NB4 (cell line): ENCODE measurements at regions not wholly inside any gene's neighbourhood (a gene's known extent, or its start where the extent isn't known, plus 50 kb on each side); places are given as distances from the start of the nearest gene placed in this dataset.
A peak's percentile ranks its signal among the peaks of the same experiment; 100 is the strongest.

Source experiments
- DNase-seq: peaks from one replicate; pipeline ENCODE4 v3.0.0; 2010; ENCODE audit warnings: low read depth
- H3K4me3 ChIP-seq: one replicate; pipeline ENCODE4 v1.5.1; 2011; ENCODE audit warnings: mild to moderate bottlenecking, low read depth, low read length, moderate library complexity
- MYC ChIP-seq: IDR thresholded peaks from 2 replicates; pipeline ENCODE4 v1.6.1; 2011; ENCODE audit warnings: low read depth, low read length
- POLR2A ChIP-seq: IDR thresholded peaks from 2 replicates; pipeline ENCODE4 v1.6.1; 2011; ENCODE audit warnings: mild to moderate bottlenecking; ENCODE audit not compliant: insufficient read length; ENCODE audit errors: extremely low read depth
- TF ChIP-seq, protein P1 (sequence below): IDR thresholded peaks from 2 replicates; pipeline ENCODE4 v1.6.1; 2011; ENCODE audit warnings: low read depth, low read length
- TF ChIP-seq, protein P2 (sequence below): IDR thresholded peaks from one replicate; pipeline ENCODE4 v1.5.1; 2012; ENCODE audit warnings: low read depth, low read length

DNA sequence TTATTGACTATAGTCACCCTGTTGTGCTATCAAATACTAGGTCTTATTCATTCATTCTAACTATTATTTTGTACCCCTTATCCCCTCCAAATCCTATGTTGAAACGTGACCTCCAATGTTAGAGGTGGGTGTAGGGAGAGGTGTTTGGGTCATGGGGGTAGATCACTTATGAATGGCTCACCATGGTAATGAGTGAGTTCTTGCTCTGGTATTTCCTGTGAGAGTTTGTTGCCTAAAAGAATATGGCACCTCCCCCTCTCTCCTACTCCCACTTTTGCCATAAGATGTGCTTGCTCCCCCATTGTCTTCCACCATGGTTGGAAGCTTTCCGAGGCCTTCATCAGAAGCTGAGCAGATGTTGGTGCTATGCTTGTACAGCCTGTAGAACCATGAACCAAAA lies 59.3 kb upstream of the BRD7 start:
- no peak overlapping the region for H3K4me3 ChIP-seq
- TF ChIP-seq, protein P1, sequence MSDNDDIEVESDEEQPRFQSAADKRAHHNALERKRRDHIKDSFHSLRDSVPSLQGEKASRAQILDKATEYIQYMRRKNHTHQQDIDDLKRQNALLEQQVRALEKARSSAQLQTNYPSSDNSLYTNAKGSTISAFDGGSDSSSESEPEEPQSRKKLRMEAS = no peak
- TF ChIP-seq MYC (no peak), POLR2A (no peak)
- TF ChIP-seq, protein P2, sequence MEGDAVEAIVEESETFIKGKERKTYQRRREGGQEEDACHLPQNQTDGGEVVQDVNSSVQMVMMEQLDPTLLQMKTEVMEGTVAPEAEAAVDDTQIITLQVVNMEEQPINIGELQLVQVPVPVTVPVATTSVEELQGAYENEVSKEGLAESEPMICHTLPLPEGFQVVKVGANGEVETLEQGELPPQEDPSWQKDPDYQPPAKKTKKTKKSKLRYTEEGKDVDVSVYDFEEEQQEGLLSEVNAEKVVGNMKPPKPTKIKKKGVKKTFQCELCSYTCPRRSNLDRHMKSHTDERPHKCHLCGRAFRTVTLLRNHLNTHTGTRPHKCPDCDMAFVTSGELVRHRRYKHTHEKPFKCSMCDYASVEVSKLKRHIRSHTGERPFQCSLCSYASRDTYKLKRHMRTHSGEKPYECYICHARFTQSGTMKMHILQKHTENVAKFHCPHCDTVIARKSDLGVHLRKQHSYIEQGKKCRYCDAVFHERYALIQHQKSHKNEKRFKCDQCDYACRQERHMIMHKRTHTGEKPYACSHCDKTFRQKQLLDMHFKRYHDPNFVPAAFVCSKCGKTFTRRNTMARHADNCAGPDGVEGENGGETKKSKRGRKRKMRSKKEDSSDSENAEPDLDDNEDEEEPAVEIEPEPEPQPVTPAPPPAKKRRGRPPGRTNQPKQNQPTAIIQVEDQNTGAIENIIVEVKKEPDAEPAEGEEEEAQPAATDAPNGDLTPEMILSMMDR = no peak
- no peak for DNase-seq

- TF ChIP-seq, protein P2 = no peak
- TF ChIP-seq MYC = no peak
- TF ChIP-seq, protein P1 = no peak
- TF ChIP-seq POLR2A = no peak
- H3K4me3 ChIP-seq = no peak overlapping the region
- DNase-seq = no peak
Observed at GRCh38 chr16:50427107-50427506, 58.3 kb upstream of the BRD7 start.

DNA sequence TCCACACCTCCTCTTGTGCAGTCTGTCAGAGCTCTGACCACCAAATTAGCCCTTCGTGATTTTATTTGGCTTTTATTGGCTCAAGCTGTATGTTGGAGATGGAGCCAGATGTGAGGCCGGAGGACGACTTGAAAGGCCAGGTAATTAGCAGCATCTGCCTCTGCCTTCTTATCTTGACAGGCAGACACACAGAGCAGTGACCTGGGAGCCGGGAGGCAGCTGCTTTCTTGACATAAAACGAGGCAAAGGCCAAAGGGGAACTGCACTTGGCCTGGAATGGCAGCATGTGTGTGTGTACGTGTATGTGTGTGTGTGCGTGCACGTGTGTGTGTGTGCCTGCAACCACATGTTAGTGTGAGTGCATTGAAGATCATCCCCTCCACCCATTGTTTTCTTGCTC lies 56.9 kb upstream of the BRD7 start:
- peak; percentile 21 for DNase-seq
- TF ChIP-seq POLR2A (no peak), MYC (no peak)
- TF ChIP-seq, protein P1 = no peak
- TF ChIP-seq, protein P2 = no peak
- H3K4me3 ChIP-seq = no peak overlapping the region

DNA sequence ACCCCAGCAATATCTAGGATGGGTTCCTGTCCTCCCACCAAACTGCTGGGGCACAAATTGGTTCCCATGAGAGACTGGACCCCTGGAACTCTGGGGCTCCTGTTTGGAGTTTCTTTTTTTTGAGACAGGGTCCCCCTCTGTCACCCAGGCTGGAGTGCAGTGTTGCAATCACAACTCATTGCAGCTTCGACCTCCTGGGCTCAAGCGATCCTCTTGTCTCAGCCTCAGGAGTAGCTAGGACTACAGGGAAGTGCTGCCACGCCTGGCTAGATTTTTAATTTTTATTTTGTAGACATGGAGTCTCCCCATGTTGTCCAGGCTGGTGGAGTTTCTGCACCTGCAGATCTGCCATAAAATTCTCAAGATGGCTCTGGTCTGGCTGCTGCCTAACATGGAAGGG lies 56.3 kb upstream of the BRD7 start:
- no peak for DNase-seq
- H3K4me3 ChIP-seq = no peak overlapping the region
- no peak for TF ChIP-seq MYC
- TF ChIP-seq POLR2A = no peak

DNA sequence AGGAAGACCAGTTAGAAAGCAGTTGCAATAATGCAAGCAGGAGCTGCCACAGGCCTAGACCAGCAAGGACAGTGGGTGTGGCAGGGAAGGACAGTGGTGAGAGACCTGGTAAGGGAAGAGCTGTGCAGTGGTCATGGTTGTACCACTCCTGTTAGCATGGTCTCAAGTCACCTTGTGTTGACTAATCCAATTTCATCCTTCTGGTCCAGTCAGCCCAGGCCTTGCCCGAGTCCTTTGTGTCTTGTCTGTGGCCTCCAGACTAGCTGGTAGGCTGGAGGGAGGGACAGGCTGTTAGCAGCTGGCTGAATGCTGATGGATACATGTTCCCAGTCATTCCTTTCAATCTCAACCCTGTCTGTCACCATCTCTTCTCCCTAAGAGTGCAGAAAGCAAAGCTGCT lies 54.1 kb upstream of the BRD7 start:
- no peak for DNase-seq
- TF ChIP-seq POLR2A (no peak), MYC (no peak)
- TF ChIP-seq, protein P1 = no peak
- TF ChIP-seq, protein P2 = no peak
- no peak overlapping the region for H3K4me3 ChIP-seq

- TF ChIP-seq, protein P2 = no peak
- TF ChIP-seq, protein P1 = no peak
- TF ChIP-seq MYC = no peak
- TF ChIP-seq POLR2A = no peak
- no peak overlapping the region for H3K4me3 ChIP-seq
- no peak for DNase-seq
Observed at GRCh38 chr16:50419116-50419515, 50.3 kb upstream of the BRD7 start.
